NB4 (cell line): ENCODE measurements at regions not wholly inside any gene's neighbourhood (a gene's known extent, or its start where the extent isn't known, plus 50 kb on each side); places are given as distances from the start of the nearest gene placed in this dataset.

Source experiments
- CTCF ChIP-seq: IDR thresholded peaks from one replicate; pipeline ENCODE4 v1.5.1; 2012; ENCODE audit warnings: low read depth, low read length
- TF ChIP-seq, protein P1 (sequence below): IDR thresholded peaks from 2 replicates; pipeline ENCODE4 v1.6.1; 2011; ENCODE audit warnings: low read depth, low read length

DNA sequence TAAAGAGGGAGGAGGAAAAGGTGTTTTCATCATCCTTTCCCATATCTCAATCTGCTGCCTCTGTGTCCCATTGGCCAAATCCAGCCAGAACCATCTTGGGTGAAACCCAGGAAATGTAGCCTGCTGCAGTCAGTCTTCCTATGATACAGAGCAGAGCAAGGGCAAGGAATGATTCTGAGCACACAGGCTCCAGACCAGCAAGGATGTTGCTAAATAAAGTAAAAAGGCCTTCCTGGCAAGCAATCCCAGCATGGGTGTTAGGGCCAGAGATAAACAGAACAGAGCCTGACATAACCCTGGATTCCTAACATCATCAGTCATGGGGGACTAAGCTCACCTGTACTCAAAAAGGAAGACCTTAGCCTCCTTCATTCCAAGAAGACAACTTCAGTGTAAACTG is 90.7 kb upstream of the AGTR1 start:
- TF ChIP-seq CTCF: no peak
- TF ChIP-seq, protein P1, sequence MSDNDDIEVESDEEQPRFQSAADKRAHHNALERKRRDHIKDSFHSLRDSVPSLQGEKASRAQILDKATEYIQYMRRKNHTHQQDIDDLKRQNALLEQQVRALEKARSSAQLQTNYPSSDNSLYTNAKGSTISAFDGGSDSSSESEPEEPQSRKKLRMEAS: no peak
